ENCODE measurements at regions not wholly inside any gene's neighbourhood (a gene's known extent, or its start where the extent isn't known, plus 50 kb on each side); places are given as distances from the start of the nearest gene placed in this dataset.
"Not testable (repeated sequence)": the region's sequence is repeated elsewhere in the genome, so short reads cannot be mapped to it uniquely, and the experiment has no call there.

GRCh38 chr15:77896147-77897112, 181.1 kb downstream of the TBC1D2B start:
- DNase-seq (ENCODE audit: low read depth) = not testable (repeated sequence)

DNA sequence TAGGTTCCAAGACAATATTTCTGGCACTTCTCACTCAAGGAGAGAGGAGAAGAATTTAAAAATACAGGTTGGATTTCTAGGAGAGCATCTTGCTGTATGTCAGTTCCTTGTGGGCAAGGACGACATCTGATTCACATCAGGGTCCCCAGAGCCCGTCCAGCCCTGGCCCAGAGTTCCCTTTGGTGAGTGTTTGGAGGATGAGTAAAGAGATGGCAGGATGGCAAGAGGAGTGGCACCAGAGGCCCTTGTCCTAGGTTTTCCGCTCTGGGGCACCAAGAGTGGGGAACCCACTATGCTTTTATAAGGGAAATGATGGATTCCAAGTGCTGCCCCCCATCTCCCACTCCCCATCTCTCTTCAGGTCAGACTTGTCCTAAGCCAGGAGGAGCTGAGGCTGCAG, 181.8 kb downstream of the TBC1D2B start:
- DNase-seq (ENCODE audit: low read depth) = no peak

DNA sequence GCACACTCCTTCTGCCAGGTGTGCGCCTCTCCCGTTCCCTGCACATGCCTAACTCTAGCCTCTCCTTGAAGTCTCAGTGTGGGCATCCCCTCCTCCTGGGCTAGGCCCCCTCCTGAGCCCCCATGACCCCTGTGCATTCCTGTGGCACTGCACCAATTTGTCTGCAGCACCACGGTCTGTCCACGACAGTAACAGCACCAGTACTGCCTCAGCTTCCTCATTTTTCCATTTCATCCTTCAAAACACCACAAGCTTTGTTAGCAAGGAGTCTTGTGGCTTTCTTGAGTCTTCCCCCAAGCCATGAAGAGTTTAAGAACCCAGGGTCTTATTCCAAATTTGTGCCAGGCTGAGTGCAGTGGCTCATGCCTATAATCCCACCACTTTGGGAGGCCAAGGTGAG, 182.4 kb downstream of the TBC1D2B start:
- not testable (repeated sequence) for DNase-seq (ENCODE audit: low read depth)

DNA sequence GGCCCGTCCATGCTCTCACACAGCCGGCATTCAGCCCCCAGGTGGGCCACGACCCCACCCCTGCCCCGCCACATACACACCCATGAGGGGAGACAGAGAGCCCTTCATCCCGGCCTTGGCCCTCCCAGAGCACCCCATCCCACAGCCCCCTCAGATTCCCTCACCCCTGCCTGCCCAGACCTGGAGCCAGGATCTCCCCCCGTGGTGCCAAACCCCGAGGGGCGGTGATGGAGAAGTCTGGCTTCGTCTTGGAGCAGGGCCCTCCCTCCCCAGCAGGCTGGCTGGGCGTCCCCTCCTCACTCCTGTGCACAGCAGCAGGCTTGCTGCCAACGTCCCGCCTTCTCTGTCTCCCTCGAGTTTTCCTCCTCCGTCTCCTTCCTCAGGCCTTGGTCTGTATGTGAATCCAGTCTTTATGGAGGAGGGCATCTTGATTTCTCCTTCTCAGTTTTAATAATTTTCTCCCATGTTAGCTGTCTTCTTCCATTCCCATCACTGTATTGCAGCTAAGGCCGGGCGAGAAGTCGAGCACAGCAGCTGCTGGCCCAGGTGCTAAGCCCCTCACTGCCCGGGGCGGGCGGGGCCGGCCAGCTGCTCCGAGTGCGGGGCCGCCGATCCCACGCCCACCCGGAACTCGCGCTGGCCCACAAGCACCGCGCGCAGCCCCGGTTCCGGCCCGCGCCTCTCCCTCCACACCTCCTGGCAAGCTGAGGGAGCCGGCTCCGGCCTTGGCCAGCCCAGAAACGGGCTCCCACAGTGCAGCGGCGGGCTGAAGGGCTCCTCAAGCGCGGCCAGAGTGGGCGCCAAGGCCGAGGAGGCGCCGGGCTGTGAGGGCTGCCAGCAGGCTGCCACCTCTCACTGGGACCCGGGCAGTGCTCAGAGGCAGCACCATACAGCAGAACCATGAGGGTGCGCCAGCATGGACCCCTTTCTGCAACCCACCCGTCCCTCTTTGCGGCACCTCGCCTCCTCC, 183.6 kb downstream of the TBC1D2B start:
- not testable (repeated sequence) for DNase-seq (ENCODE audit: low read depth)

- DNase-seq (ENCODE audit: low read depth) = not testable (repeated sequence)
Measured at GRCh38 chr15:77893246-77893645, 184.3 kb downstream of the TBC1D2B start.

DNA sequence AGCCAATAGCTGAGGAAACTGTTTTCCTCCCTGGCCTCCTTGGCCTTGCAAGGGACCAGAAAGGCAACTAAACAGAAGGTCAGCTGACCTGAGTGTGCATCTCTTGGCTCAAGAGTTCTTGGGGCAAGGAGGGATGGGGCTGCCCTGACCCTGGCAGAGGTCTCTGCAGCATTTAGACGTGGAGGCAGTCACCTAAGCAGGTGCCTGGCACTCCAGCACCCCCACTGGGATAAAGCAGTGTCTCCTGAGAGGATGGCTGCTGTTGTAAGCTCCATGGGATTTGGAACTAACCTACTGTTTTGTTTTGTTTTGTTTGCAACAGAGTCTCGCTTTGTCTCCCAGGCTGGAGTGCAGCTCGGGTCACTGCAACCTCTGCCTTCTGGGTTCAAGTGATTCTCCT, 185.2 kb downstream of the TBC1D2B start:
- DNase-seq (ENCODE audit: low read depth) = no peak

GRCh38 chr15:77891862-77892261, 185.6 kb downstream of the TBC1D2B start:
- DNase-seq (ENCODE audit: low read depth) = not testable (repeated sequence)

- not testable (repeated sequence) for DNase-seq (ENCODE audit: low read depth)
Measured at GRCh38 chr15:77890911-77891801, 186.4 kb downstream of the TBC1D2B start.

DNA sequence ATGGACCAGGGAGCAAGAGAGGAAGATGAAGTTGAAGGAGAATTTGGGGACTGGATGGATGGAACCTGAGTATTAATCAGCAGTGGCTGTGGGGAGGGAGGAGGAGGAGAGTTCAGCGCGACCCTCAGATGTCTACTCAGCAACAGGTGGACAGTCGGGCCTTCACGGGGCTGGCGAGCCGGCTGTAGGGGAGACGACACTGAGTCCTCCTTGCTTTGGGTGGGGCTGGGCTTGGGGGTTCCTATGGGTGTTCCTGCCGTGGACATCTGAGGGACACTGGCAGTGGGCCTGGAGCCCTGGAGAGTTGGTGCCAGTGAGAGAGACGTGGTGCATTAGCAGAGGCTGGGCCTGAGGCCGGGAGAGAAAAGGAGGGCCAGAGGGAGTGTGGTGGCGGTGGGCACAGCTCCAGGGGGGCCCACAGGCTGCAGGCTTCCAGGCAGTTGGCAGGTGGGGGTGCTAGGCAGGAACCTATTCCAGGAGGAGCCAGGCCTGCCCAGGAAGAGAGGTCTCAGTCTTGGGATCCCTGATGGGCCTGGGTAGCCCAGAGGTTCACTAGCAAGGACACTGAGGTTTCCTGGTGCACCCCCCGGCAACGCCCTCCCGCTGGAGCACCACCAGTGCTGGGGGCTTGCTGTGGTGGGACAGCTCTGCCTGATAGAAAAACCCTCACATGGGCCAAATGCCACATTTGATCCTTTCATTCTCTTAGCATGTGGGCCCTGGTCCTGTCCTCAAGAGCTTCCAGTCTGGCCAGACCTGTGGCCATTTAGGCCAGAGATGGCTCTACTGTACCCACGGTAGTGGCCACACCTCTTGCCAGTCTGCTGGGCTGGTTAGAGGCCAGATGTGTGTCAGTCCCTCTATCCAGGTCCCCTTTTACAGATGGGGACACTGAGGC, 187.4 kb downstream of the TBC1D2B start:
- DNase-seq (ENCODE audit: low read depth) = not testable (repeated sequence)

- DNase-seq (ENCODE audit: low read depth) = no peak
Measured at GRCh38 chr15:77889009-77889806, 188.3 kb downstream of the TBC1D2B start.

GRCh38 chr15:77887563-77888429, 189.7 kb downstream of the TBC1D2B start:
- not testable (repeated sequence) for DNase-seq (ENCODE audit: low read depth)

DNA sequence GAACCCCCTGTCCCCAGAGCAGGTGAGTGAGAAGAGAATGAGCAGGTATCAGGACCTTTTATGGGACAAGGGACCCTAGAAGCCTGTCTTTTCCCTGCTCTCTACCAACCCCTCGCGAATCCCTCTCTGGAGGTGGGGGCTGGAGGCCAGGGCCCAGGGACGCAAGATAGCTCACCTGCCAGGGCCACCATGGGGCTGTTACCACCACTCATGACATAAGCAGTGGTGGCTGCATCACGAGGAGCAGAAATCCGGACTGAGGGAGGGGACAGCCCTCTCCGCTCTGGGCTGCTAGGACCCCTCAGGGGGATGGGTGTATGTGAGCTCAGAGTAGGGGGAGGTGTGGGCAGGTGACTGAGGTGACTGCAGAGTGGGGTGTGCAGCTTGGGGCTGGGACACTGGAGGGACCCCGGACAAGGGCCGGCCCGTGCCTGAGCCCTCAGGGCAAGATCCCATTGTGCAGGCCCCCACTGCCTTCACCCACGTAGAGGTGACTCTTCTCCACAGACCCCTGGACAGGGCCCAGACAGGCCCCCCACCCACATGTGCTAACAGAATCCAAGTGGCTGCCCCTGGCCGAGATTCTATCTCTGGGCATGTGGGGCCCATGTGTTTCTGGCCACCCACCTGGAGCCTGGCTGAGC, 190.6 kb downstream of the TBC1D2B start:
- DNase-seq (ENCODE audit: low read depth) = no peak

DNA sequence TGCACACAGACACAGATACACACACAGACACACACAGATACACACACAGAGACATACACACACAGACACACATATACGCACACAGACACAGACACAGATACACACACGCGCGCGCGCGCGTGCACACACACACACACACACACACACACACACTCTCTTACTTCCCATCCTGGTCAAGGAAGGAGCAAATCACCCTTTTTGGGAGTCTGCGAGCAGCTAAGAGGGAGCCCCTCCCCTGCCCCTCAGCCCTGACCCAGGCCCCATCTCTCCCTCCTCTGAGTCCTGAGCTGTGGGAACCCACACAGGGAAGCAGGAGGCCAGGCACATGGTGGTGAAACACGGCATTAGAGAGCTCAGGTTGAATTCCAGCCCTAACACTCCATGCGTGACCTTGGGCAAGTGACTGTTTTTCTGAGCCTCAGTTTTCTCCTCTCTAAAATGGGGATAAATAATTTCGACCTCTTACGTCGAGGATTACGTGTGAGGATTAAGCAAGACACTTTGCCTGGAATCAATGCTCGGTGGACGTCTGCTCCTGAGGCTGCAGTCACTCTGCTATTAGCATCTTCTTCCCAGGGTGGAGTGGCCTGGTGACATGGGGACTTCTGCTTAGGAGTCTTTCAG, 191.5 kb downstream of the TBC1D2B start:
- not testable (repeated sequence) for DNase-seq (ENCODE audit: low read depth)

DNA sequence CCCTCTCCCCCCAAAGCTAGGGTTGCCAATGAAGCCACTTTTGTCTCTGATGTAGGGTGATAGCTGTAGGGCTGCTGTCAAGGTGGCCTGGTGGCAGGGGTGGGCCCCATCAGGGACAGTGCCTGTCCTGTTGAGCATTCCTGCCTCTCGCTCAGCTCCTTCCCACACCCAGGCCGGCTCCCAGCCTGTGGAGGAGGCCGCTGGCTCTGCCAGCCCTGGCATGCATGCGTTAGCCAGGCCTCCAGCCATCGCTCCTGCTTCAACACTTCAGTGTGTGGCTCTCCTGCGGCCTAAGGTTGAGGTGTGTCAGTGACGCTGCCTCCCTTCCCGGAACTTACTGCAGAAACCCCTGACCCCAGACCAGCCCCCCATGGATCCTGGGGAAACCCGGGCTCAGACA, 194.5 kb downstream of the TBC1D2B start:
- DNase-seq (ENCODE audit: low read depth) = not testable (repeated sequence)

- DNase-seq (ENCODE audit: low read depth) = no peak
Measured at GRCh38 chr15:77881950-77882349, 195.6 kb downstream of the TBC1D2B start.

- DNase-seq (ENCODE audit: low read depth) = not testable (repeated sequence)
Measured at GRCh38 chr15:77881535-77881934, 196.0 kb downstream of the TBC1D2B start.

DNA sequence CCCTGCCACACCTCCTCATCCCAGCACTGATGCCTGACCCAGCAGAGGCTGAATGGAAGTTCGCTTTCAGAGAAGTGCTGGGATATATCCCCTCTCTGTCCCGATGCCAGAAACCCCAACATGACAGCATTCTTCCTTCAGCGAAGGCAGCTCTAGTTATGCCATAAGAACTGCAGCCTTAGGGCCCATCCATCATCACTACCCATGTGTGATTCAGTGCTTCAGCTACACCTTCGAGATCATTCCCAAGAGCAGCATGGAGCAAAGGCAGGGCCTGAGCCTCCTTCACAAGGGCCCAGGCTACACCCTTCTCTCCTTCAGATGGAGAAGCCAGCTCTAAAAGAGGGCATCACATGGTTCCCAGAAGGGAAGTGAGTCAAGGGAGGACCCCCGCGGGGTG, 198.0 kb downstream of the TBC1D2B start:
- DNase-seq (ENCODE audit: low read depth) = not testable (repeated sequence)

Data from activated T-cell treated with anti-CD3 and anti-CD28 coated beads for 1 hour (primary cell).